Right lobe of liver (tissue), 4 donors: ENCODE measurements at regions not wholly inside any gene's neighbourhood (a gene's known extent, or its start where the extent isn't known, plus 50 kb on each side); places are given as distances from the start of the nearest gene placed in this dataset.

ENCODE experiments used
- CTCF ChIP-seq, 4 donors: fragments of 200-600 bp in 3 of 4; fragments of 450-650 bp in 1 of 4; IDR thresholded peaks; one replicate each; pipeline versions ENCODE4 v1.5.1 to v1.8.0; 2016 to 2022; ENCODE audit warnings: antibody characterized with exemption in 4 of 4, mild to moderate bottlenecking in 2 of 4
- POLR2A ChIP-seq: fragments of 450-650 bp; IDR thresholded peaks from one replicate; pipeline ENCODE4 v1.6.1; 2017; ENCODE audit warnings: antibody characterized with exemption, mild to moderate bottlenecking
- donor health status: DM: no; HTN: no; CAD: no.
- donor health status: DM: no; HTN: no; CAD: no.
- donor health status: DM: no; HTN: yes; CAD: no.

GRCh38 chr10:58885686-58886345, 290.6 kb upstream of the PHYHIPL start:
- no peak for TF ChIP-seq CTCF (IDR thresholded peaks at IDR 0.05)
- TF ChIP-seq POLR2A = no peak
